Transverse colon (tissue), 4 donors: ENCODE measurements at regions not wholly inside any gene's neighbourhood (a gene's known extent, or its start where the extent isn't known, plus 50 kb on each side); places are given as distances from the start of the nearest gene placed in this dataset.

Source experiments
- CTCF ChIP-seq, 5 experiments: fragments of 200-600 bp in 3 of 5; fragments of 450-650 bp in 2 of 5; sonication (generic) in 3 of 5; IDR thresholded peaks; 1 replicate in 2 of 5; 2 replicates in 3 of 5; pipeline ENCODE4 v1.5.1; 2016 to 2017; ENCODE audit warnings: antibody characterized with exemption in 5 of 5, inconsistent platforms in 3 of 5, mild to moderate bottlenecking in 2 of 5, moderate library complexity in 1 of 5
- EP300 ChIP-seq: sonication (generic); formaldehyde crosslinking; IDR thresholded peaks from one replicate; pipeline ENCODE4 v1.6.1; 2017; ENCODE audit warnings: antibody characterized with exemption, low read depth
- POLR2AphosphoS5 ChIP-seq, 3 donors: sonication (generic); formaldehyde crosslinking; IDR thresholded peaks; one replicate each; pipeline ENCODE4 v1.6.1; 2016; ENCODE audit warnings: antibody characterized with exemption in 3 of 3

- TF ChIP-seq POLR2AphosphoS5 (IDR thresholded peaks at IDR 0.05) (no peak), CTCF (IDR thresholded peaks at IDR 0.05) (no peak), EP300 (no peak)
Observed at GRCh38 chr2:57461624-57462023, 585.0 kb upstream of the VRK2 start.
